GM19372 (cell line): ENCODE measurements at regions not wholly inside any gene's neighbourhood (a gene's known extent, or its start where the extent isn't known, plus 50 kb on each side); places are given as distances from the start of the nearest gene placed in this dataset.

ENCODE experiments used
- ATAC-seq: cut with Tn5 transposase; IDR thresholded peaks from one replicate; pipeline ENCODE4 v1.9.1; 2021; ENCODE audit warnings: mild to moderate bottlenecking, low read depth, moderate library complexity; ENCODE audit not compliant: unreplicated experiment

DNA sequence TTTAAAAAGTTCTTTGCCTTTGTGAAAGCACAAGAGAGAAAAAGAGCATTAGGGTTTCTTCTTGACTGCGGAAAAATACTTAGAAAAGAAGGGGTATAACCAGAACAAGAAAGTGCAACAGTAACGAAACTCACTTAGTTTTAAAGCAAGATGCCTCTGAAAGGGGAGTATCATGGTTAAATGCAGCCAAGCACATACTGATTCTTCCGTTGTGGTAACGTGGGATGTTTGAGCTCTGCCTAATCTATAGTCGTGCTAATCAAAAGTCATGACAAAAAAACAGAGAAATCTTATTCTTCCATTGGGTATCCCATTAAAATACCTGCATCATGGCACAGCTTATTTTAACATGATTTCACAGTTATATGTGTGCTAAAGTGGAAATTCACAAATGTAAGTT is 187.8 kb upstream of the LRFN5 start:
- ATAC-seq, result no peak

DNA sequence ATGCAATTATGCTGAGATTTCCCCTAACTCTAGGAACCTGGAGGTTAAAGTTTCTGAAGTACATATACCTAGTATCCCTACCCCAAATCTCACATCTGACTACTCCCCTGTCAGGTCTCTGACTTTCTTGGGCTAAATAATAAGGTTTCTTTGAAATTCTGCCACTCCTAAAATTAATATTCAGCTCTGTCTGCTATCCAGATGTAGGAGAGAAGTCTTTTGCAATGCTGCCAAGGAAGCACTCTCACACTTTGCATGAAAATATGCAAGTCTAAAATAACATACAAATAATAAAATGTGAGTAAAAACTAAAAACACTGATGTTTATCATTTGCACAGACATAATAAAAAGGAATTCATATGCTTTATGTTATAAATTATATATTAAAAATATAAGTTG is 196.9 kb upstream of the LRFN5 start:
- no peak for ATAC-seq

DNA sequence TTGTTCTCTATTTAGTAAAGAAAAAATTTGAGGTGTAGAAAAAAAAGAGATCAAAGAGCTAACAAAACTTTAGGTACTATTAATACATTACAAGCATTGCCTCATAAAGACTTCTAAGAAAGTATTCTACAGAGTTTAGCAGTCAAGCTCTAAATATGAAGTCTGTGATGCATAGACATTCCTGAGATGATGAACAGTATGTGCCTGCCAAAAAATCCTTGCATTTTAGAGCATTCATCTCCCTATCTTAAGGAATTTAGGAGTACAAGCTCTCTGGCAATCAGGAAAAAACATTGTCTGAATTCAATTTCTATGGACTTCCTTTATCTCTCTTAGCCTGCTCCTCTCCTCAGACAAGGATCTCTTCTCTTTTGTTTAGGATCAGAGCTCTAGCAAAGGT is 202.6 kb upstream of the LRFN5 start:
- no peak for ATAC-seq

DNA sequence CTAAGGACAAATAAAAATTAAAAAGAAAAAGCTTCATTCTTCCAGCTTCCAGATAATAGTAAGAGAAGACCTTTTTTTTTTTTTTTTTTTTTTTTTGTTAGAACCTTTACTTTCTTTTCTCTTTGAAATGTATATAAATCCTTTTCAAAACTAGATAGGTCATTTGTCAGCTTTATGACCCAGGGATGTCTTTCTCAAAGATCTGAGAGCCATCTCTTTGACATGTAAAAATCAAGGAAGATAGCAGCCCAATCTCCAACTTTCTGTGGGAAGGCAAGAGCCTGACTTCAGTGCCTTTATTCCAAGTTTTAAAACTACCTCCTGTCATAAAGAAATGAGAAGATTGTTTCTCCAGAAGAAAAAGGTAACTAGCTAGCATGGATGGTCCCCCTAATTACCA is 203.3 kb upstream of the LRFN5 start:
- ATAC-seq, result no peak

DNA sequence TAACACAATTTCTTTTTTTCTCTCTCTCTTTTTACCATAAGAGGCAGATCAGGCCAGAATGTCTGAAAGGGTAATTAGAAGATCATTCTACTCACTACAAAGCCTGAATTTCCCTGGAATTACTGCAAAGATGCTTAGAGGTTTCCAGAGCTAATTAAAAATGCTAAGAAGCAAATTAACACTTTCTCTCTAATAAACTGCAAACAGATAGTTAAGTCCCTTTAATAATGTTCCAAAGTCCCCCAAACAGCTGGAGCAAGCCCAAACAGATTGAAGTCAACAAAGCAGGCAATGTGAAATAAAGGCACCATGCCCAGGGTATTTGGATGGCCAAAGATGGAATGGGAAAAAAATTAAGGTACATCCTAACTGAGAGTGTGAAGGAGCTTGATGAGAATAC is 208.8 kb upstream of the LRFN5 start:
- no peak for ATAC-seq

DNA sequence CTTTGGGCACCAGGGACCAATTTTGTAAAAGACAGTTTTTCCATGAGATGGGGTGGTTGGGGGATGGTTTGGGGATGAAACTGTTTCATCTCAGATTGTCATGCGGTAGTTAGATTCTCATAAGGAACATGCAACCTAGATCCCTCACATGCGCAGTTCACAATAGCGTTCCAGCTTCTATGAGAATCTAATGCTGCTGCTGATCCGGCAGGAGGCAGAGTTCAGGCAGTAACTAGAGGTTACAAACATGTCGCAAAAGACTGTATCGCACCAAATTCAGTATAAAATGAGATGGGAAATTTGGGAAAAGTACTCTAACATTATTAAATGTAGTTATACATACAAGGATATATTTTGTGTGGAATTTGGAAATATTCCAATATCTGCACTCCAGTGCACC is 213.2 kb upstream of the LRFN5 start:
- ATAC-seq, result no peak

DNA sequence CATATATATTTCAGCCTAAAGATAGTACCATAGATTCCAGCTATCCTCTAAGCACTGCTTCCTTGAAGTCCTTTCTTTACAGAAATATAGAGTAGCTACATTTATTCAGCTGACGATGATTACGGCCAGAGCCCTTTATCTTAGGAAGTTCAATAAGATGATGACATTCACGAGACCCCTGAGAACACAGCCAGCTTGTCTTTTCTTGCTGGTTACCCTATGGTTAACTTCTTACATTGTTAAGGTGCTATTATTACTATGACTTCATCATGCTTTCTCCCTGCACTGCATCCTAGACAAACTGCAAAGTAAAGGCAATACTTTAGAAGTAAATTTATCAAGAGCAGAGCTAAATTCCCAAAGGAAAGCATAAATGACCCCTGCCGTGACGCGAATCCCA is 214.4 kb upstream of the LRFN5 start:
- ATAC-seq, result no peak

DNA sequence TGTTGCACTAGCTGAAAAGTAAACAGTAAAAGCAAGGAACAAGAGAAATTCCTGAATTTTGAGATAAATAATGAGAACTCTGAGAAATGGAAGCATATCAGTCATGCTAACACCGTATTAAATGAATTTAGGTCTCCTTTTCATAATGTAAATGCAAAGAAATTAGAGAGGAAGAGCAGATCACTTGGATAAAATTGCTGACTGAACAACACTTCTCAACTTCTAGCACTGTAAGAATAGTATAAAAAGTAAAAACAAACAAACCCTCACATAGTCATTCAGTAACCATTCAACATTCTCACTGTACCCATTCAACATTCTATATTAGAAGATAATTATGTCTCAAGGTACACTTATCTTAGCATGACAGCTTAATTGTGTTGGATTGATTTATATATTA is 217.3 kb upstream of the LRFN5 start:
- no peak for ATAC-seq

DNA sequence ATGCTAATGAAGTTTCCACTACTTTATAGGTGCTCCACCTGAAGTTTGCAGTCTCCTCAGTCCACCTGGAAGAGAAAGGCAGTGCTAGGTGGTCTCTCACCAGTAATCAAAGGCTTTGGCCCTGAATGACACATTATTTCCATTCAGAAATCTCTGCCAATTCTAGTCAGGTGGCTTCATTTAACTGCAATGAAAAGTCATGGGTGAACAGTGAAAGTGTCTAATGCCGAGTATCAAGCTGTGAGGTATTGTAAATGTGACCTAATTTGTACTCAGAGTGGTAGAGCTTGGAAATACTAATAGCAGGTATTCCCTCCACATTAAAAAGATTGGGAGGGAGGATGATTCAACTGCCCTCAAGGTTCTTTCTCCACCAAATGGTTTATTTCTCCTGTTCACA is 220.9 kb upstream of the LRFN5 start:
- ATAC-seq, result no peak

DNA sequence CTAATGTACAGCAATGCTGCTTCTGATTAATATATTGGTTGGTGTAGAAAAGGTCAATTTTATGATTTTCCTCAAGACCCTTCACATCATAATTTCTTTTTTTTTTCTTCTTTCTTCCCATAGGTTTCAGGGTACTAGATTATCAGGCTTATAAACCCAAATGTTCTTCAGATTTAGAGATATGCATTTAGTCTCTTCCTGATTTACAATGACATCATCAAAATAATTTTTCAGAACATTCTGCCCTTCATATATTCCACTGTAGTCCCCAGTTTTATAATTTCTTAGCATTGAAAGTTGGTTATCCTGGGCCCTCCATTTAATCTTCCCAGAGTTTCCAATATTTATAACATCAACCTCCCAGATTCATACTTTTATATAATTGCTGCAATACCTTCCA is 226.7 kb upstream of the LRFN5 start:
- no peak for ATAC-seq

DNA sequence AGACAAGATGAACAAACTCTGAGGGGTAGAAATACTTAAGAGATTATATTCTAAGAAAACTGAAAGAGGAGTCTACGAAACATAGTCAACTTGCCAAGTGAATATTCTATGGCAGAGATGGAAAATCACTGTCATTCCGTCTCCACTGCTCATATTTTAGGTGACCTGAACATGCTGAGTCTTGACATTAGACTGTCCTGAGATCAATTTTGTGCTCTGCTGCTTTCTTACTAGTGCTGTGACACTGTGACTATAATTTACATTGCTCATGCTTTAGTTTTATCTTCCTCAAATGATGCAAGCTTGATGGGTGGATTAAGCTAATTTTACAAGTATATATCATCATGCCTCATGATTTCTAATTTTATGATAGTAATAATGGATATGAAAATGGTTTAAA is 228.2 kb upstream of the LRFN5 start:
- no peak for ATAC-seq

DNA sequence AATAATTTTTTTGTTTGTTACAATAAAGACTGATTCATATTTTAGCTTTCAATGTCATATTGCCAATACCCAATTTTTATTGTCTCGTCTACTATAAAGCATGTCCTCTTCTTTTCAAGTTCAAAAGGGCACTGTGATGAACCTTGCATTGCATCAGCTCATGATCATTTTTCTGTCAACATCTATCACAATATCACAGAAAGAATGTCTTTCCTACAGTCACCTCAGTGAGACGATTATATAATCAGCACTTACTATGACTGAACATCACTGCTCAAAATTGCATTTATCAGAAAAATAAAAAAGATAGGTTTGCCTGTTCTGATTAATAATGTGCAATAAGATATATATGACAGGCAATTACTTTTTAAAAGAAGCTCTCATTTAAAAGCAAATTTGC is 228.7 kb upstream of the LRFN5 start:
- no peak for ATAC-seq

DNA sequence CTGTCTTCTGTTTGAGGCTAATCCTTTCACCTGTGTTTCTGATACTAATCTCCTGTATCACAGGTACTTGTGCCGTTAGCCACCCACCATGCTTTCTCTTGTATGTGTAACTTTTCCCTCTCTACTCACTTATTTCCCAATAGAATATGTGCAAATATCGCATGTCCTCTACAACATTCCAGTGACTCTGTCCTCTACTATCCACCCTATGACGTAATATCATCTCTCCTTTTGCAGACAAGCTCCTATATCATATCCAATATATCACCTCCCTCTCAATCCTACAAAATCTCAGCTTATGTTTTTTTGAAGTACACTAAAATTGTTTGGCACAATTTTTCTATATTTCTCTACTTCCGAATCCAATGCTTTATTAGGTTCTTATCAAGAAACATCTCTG is 232.6 kb upstream of the LRFN5 start:
- no peak for ATAC-seq

DNA sequence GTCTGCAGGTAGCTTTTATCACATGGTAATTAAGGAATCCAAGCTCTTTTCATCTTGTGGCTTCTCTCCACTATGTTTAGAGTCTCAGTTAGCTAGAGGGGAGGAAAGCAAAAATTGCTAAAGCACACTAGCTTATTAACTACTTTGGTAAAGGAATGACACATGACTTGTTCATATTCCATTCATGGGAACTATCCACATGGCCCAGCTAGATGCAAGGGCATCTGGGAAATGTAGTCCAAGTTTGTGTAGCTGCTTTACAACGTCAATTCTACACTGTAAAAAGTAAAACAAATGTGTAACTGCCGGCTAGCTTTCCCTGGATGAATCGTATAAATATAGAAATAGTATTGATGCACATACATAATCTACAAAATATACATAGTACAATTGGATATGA is 244.5 kb upstream of the LRFN5 start:
- ATAC-seq, result no peak

DNA sequence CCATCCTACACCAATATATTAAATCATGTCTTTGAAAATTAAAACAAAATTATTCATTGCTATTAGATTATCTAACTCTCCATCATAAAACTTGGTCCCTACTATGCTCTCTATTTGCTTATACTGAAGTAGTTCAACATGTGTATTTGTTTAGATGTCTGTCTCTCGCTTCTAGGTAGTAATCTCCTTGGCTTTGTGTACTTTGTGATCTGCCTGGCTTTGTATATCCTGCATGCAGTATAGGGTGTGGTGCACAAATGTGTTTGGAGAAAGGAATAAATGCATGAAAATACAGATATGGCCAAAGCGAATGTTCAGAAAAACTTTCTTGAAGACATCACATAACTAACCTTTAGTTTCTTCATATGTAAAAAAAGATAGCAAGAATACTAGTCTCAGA is 246.6 kb upstream of the LRFN5 start:
- ATAC-seq, result no peak

DNA sequence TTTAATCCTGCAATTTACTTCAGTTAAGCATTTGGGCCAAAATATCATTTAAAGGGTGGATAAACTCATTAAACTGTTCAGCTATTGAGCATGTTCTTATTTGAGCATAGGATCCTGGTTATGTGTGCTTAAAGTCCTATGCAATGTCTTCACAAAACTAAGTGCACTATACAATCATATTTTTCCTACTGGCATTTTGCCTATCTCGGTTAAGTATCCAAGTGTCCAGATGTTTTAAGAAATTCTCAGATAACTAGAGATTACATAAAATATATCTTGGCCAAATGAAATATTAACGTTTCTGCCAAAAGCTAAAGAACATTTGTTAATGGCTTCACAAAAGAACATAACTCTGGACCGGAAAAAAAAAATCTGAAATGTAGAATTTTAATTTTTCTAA is 250.8 kb upstream of the LRFN5 start:
- ATAC-seq, result no peak

DNA sequence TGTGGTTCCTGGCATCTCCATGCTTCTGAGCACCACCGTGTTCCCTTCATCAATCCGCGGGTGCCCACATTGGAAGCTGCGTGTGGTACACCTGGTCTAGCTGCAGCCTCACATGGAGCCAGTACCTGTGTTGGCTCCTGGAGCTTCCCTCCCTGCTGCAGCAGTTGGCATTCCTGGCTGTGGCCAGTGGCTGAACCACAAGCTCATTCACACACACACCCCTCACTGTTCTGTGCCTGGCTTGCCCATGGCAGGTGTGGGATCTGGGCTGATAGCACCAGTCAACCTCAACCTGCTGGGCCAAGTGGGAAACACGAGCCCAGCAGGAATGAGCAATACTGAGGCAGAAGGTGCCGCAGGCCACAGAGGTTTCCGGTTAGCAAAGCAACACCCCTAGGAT is 256.2 kb upstream of the LRFN5 start:
- no peak for ATAC-seq

DNA sequence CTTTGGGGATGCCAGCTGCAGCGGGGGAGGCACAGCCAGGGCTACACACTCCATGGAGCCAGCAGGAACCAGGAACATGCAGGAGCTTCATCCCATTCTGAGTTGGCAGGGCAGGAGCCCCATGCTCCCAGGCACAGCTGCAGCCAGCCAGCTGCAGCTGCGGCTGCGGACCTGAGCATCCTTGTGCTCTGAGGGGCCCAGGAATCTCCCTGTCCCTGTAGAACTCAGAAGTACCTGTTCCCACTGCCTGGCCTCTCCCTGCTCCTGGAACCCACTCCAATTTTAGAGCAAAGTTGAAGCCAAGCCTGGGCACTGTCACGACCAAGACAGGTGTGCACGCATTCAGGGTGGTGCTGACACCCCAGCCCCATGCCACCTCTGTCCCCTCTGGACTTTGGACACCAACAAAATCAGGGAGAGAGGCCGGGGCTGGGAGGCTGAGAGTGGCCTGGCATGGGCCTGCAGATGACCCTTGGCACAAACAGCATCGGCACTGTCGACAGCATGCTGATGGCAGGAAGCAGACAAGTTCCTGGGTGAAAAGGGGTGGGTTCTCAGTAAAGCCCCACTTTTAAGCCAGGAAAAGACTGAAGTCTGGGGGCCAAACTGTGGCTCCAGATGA is 257.3 kb upstream of the LRFN5 start:
- no peak for ATAC-seq

DNA sequence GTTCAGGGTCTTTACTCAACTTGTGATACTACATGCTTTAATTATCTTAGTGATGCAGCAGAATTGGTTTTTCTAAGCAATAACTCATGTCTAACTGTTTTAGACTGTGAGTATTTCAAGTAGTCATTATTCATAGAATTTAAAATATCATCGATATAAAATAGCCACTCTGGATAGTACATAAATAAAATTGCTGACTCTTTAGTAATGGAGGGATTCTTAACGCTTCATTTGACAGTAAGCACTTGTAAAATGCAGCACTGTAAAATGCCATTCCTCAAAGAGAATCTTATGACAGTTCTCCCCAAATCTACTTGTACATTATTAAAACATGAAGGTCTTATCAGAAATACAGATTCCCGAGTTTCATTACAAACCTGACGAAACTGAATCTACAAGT is 262.8 kb upstream of the LRFN5 start:
- ATAC-seq, result no peak

DNA sequence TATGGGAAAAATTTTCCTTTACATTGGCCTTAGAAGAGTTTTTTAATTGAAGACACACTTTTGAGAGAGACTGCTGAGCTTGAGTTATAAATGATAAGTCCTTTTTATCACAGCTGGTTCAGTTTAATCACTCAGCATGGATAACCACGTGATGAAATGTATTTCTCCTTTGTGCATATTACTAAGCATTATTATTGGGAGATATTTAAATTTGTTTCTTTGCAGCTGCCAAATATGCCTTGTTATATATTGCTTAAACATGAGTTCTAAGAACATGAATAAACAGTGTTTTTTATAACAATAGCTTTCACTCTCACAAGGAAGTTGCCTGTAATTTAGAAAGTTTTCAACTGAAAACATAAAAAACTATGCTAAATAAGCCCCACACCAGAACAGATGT is 293.5 kb upstream of the LRFN5 start:
- no peak for ATAC-seq

DNA sequence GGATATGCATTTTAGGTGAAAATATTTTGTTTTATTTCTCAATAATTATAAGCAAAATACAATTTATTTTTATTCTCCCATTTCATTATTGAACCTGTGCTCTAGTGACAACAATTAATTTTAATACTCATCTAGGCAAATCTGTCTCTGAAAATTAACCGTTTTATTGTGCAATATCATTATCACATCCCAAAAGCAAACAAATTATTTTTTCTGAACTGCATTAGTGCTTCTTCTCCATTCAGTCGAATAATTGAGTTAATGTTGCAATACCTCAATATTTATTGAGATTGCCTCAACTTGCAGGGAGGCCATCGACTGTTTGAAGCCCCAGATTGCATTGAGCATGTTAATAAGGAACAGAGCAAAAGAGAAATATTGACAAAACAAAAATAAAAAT is 303.2 kb upstream of the LRFN5 start:
- no peak for ATAC-seq

DNA sequence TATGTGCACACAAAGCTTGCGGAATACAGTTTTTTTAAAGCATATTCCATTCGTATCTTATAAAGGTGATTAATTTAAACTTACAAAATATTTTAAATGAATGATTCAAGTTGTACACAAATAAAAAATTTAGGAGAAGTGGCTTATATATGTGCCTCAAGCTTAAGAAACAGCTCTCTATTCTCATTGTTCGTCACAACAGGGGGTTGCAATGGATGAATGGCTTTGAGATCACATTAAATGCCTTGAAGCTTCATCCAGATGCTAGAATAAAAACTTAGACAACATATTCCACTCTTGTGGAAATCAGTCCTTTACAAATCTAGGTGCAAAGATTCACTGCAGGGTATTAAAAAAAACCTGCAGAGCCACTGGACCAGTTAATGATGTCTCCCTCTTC is 303.9 kb upstream of the LRFN5 start:
- no peak for ATAC-seq

DNA sequence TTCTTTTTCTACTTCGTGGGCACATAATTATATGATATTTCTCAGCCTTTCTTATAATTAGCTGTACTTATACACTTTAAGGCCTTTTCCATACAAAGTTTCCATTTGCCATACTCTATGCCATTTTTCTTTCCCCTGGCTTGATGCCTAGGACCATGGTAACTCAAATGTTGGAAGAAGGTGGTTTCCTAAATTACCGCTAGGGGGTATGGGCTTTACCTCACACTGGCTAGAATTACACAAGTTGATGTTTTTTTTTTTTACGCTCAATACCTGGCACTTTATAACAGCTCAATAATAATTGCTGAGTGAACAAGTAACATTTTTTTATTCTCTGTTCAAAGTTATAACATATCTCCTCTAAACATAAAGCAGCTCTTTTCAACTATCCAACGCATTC is 306.8 kb upstream of the LRFN5 start:
- ATAC-seq, result no peak
